ENCODE measurements at regions not wholly inside any gene's neighbourhood (a gene's known extent, or its start where the extent isn't known, plus 50 kb on each side); places are given as distances from the start of the nearest gene placed in this dataset.
"Not testable (repeated sequence)": the region's sequence is repeated elsewhere in the genome, so short reads cannot be mapped to it uniquely, and the experiment has no call there.

DNA sequence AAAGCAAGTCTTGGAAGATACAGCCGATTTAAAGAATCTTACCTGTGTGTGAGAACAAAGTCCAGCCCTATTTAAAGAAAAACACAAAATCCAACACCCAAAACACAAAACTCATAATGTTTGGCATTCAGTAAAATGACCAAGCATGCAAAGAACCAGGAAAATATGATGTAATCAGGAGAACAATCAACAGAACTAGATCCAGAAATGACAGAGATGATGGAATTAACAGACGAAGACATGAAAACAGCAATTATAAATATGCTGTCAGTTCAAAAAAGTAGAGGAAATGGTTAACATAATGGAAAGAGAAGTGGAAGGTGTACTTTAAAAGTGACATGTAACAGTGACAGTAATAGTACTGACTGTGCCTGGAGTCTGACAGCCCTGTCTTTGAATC, 56.1 kb upstream of the ERV3-1 start:
- H3K79me2 ChIP-seq (ENCODE audit: insufficient read depth, low read length); H3K4me1 ChIP-seq (ENCODE audit: insufficient read depth, low read length, poor library complexity, severe bottlenecking): not testable (repeated sequence)

DNA sequence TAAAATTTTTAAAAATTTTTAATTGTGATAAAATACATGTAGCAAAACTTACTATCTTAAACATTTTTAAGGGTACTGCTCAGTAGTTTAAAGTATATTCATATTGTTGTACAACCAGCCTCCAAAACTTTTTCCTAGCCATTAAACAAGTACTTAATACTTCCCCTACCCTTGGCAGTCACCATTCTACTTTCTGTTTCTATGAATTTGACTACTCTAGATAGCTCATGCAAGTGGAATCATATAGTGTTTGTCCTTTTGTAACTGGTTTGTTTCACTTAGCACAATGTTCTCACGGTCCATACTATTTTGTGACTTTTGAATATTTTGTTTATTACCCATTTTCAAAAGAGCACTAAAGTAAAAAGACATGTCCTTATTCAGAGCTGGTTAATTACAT, 52.8 kb upstream of the ERV3-1 start:
- H4K20me1 ChIP-seq (ENCODE audit: insufficient read depth, low read length, poor library complexity, severe bottlenecking); H3K9me3 ChIP-seq (ENCODE audit: insufficient read depth, low read depth, low read length); H3K4me2 ChIP-seq (ENCODE audit: low read depth, low read length, poor library complexity, severe bottlenecking); H3K4me1 ChIP-seq (ENCODE audit: insufficient read depth, low read length, poor library complexity, severe bottlenecking); H3F3A ChIP-seq (ENCODE audit: low read depth); H3K36me3 ChIP-seq (ENCODE audit: insufficient read depth, low read length); H3K9me2 ChIP-seq (replicated peaks; ENCODE audit: low read depth, low read length); H3K27me3 ChIP-seq (ENCODE audit: insufficient read depth, low read length, poor library complexity, severe bottlenecking); H3K79me2 ChIP-seq (ENCODE audit: insufficient read depth, low read length); H3K9ac ChIP-seq (ENCODE audit: low read depth, low read length, poor library complexity, severe bottlenecking); H2AFZ ChIP-seq (ENCODE audit: low read length); H3K4me3 ChIP-seq (ENCODE audit: low read length, poor library complexity, severe bottlenecking): not testable (repeated sequence)

More for the DNA sequence above, 56.1 kb upstream of the ERV3-1 start:
- not testable (repeated sequence) for H2AFZ ChIP-seq (ENCODE audit: low read length); H3K9me2 ChIP-seq (replicated peaks; ENCODE audit: low read depth, low read length); H3K27me3 ChIP-seq (ENCODE audit: insufficient read depth, low read length, poor library complexity, severe bottlenecking); H3K9me3 ChIP-seq (ENCODE audit: insufficient read depth, low read depth, low read length); H4K20me1 ChIP-seq (ENCODE audit: insufficient read depth, low read length, poor library complexity, severe bottlenecking); H3K4me3 ChIP-seq (ENCODE audit: low read length, poor library complexity, severe bottlenecking); H3K36me3 ChIP-seq (ENCODE audit: insufficient read depth, low read length); H3K9ac ChIP-seq (ENCODE audit: low read depth, low read length, poor library complexity, severe bottlenecking); H3K4me2 ChIP-seq (ENCODE audit: low read depth, low read length, poor library complexity, severe bottlenecking); H3F3A ChIP-seq (ENCODE audit: low read depth)
